MM.1S (cell line): ENCODE measurements at regions not wholly inside any gene's neighbourhood (a gene's known extent, or its start where the extent isn't known, plus 50 kb on each side); places are given as distances from the start of the nearest gene placed in this dataset.

ENCODE experiments used
- DNase-seq: peaks from one replicate; pipeline ENCODE4 v3.0.0-alpha.2; 2015
- H2AFZ ChIP-seq: fragments of 300-600 bp; sonication (generic); 2 replicates; pipeline ENCODE4 v1.6.0; 2016; ENCODE audit warnings: antibody characterized with exemption, low read length
- H3F3A ChIP-seq: fragments of 300-600 bp; sonication (generic); 2 replicates; pipeline ENCODE4 v1.6.1; 2016; ENCODE audit warnings: mild to moderate bottlenecking, antibody characterized with exemption, low read length, moderate library complexity, mixed read lengths; ENCODE audit not compliant: insufficient read depth
- H3K27ac ChIP-seq: fragments of 300-600 bp; sonication (generic); 2 replicates; pipeline ENCODE4 v1.5.1; 2016; ENCODE audit warnings: mild to moderate bottlenecking, low read length
- H3K27me3 ChIP-seq: fragments of 300-600 bp; sonication (generic); replicated peaks from 2 replicates; pipeline ENCODE4 v1.6.0; 2016; ENCODE audit warnings: low read length; ENCODE audit not compliant: insufficient read depth
- H3K36me3 ChIP-seq: fragments of 300-600 bp; sonication (generic); replicated peaks from 2 replicates; pipeline ENCODE4 v1.6.1; 2016; ENCODE audit warnings: mild to moderate bottlenecking, low read length, mixed read lengths; ENCODE audit not compliant: insufficient read depth
- H3K4me1 ChIP-seq: fragments of 300-600 bp; sonication (generic); 2 replicates; pipeline ENCODE4 v1.6.1; 2016; ENCODE audit warnings: low read length, mixed read lengths
- H3K4me2 ChIP-seq: fragments of 300-600 bp; sonication (generic); 2 replicates; pipeline ENCODE4 v1.6.0; 2016; ENCODE audit warnings: low read depth, low read length
- H3K4me3 ChIP-seq: fragments of 300-600 bp; sonication (generic); 2 replicates; pipeline ENCODE4 v1.5.1; 2016; ENCODE audit warnings: low read length, mixed read lengths
- H3K79me2 ChIP-seq: fragments of 300-600 bp; sonication (generic); 2 replicates; pipeline ENCODE4 v1.6.1; 2016; ENCODE audit warnings: mixed run types, low read length, mixed read lengths
- H3K9ac ChIP-seq: fragments of 300-600 bp; sonication (generic); 2 replicates; pipeline ENCODE4 v1.6.1; 2016; ENCODE audit warnings: low read length, mixed read lengths
- H3K9me2 ChIP-seq: fragments of 300-600 bp; sonication (generic); replicated peaks from 2 replicates; pipeline ENCODE4 v1.6.1; 2016; ENCODE audit warnings: mild to moderate bottlenecking, low read length, mixed read lengths; ENCODE audit not compliant: insufficient read depth
- H3K9me3 ChIP-seq: fragments of 300-600 bp; sonication (generic); replicated peaks from 2 replicates; pipeline ENCODE4 v1.6.1; 2016; ENCODE audit warnings: mild to moderate bottlenecking, low read length, mixed read lengths; ENCODE audit not compliant: insufficient read depth
- H4K20me1 ChIP-seq: fragments of 300-600 bp; sonication (generic); 2 replicates; pipeline ENCODE4 v1.6.1; 2016; ENCODE audit warnings: mild to moderate bottlenecking, low read length, moderate library complexity, mixed read lengths; ENCODE audit not compliant: insufficient read depth
- CTCF ChIP-seq: fragments of 300-600 bp; sonication (generic); IDR thresholded peaks from 2 replicates; pipeline ENCODE4 v1.5.1; 2016; ENCODE audit warnings: antibody characterized with exemption, low read length, mixed read lengths
- EZH2 ChIP-seq: fragments of 300-600 bp; sonication (generic); optimal IDR thresholded peaks from 2 replicates; pipeline ENCODE3; 2017; ENCODE audit warnings: low read depth, mild to moderate bottlenecking, antibody characterized with exemption, low read length, mixed read lengths
- EZH2phosphoT487 ChIP-seq: fragments of 300-600 bp; sonication (generic); IDR thresholded peaks from 2 replicates; pipeline ENCODE4 v1.6.1; 2018; ENCODE audit warnings: antibody characterized with exemption, low read length

- H3K4me3 ChIP-seq = no peak overlapping the region
- no peaks in the 10 kb centered on the region for H3K27me3 ChIP-seq
- TF ChIP-seq CTCF = no peak
- TF ChIP-seq EZH2phosphoT487 = no peak
- TF ChIP-seq EZH2 = no peak
- no peaks in the 10 kb centered on the region for H3K9me3 ChIP-seq
- peaks cover 4% of the 10 kb centered on the region; the same call in 1 of the 2 replicates for H3F3A ChIP-seq
- H3K4me1 ChIP-seq = peaks cover 35% of the 10 kb centered on the region
- no peak overlapping the region; the same call in 1 of the 2 replicates for H3K9ac ChIP-seq
- H2AFZ ChIP-seq = no peak overlapping the region
- peak overlapping the region; percentile 15; the same call in 1 of the 2 replicates for H3K4me2 ChIP-seq
- no peak for DNase-seq
- no peaks in the 10 kb centered on the region for H3K36me3 ChIP-seq
- H4K20me1 ChIP-seq = no peaks in the 10 kb centered on the region
- H3K79me2 ChIP-seq = no peaks in the 10 kb centered on the region
- peak overlapping the region; percentile 53; the same call in 1 of the 2 replicates for H3K27ac ChIP-seq
- no peaks in the 10 kb centered on the region for H3K9me2 ChIP-seq
Measured at GRCh38 chr11:45079567-45079942, 66.9 kb upstream of the PRDM11 start.

- TF ChIP-seq CTCF (0 out of 2 replicates have a peak, but pooled peaks have one; percentile 5), EZH2phosphoT487 (no peak)
- H2AFZ ChIP-seq = peak overlapping the region; percentile 75
- H3K4me2 ChIP-seq = peak overlapping the region; percentile 15; the same call in 1 of the 2 replicates
- no peaks in the 10 kb centered on the region for H3K27me3 ChIP-seq
- peak overlapping the region; percentile 28; the same call in 1 of the 2 replicates for H3K9ac ChIP-seq
- H3K36me3 ChIP-seq = no peaks in the 10 kb centered on the region
- no peaks in the 10 kb centered on the region for H3K9me2 ChIP-seq
- H3K9me3 ChIP-seq = no peaks in the 10 kb centered on the region
- H3K79me2 ChIP-seq = no peaks in the 10 kb centered on the region
- H3K27ac ChIP-seq = peak overlapping the region; percentile 53
- H3K4me3 ChIP-seq = no peak overlapping the region
- peaks cover 4% of the 10 kb centered on the region; the same call in 1 of the 2 replicates for H3F3A ChIP-seq
- peak; percentile 68 for DNase-seq
- no peaks in the 10 kb centered on the region for H4K20me1 ChIP-seq
- H3K4me1 ChIP-seq = peaks cover 29% of the 10 kb centered on the region
Measured at GRCh38 chr11:45079943-45080719, 66.3 kb upstream of the PRDM11 start.

GRCh38 chr11:45082744-45083543 lies 63.5 kb upstream of the PRDM11 start:
- Histone ChIP-seq H3K27ac (no peak overlapping the region; the same call in 1 of the 2 replicates), H3K9me3 (no peaks in the 10 kb centered on the region), H3K4me1 (peaks cover 29% of the 10 kb centered on the region), H3K4me2 (no peak overlapping the region), H2AFZ (0 out of 2 replicates have a peak overlapping the region, but pooled peaks have one; percentile 23), H4K20me1 (no peaks in the 10 kb centered on the region), H3K9ac (no peak overlapping the region), H3K36me3 (no peaks in the 10 kb centered on the region), H3F3A (peaks cover 4% of the 10 kb centered on the region; the same call in 1 of the 2 replicates), H3K27me3 (no peaks in the 10 kb centered on the region), H3K79me2 (no peaks in the 10 kb centered on the region), H3K4me3 (no peak overlapping the region), H3K9me2 (no peaks in the 10 kb centered on the region)
- TF ChIP-seq EZH2 (no peak), CTCF (no peak), EZH2phosphoT487 (no peak)
- no peak for DNase-seq
